ENCODE measurements at regions not wholly inside any gene's neighbourhood (a gene's known extent, or its start where the extent isn't known, plus 50 kb on each side); places are given as distances from the start of the nearest gene placed in this dataset.

DNA sequence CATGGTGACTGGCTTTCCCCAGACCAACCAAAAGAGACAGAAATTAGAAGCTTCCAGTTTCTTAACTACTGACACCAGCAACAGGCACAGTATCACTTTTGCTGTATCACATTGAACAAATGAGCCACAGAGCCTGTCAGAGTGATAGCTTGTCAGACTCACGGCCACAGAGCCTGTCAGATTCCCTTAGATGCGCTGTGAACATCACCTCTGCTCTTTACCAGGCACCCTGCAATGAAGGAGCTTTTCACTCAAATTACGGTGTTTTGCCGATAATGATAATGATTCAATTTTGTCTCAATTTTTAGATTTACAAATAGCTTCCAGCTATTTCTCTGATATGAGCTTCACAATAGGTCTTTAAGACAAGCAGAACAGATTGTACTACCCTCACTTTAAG, 107.9 kb upstream of the GNG12 start:
- no peak overlapping the region for H3K4me3 ChIP-seq (ENCODE audit: low read depth, low read length)
- no peaks in the 10 kb centered on the region for H3K27me3 ChIP-seq (replicated peaks; ENCODE audit: control insufficient read depth, insufficient read depth, low read length)
- no peaks in the 10 kb centered on the region for H3K36me3 ChIP-seq (ENCODE audit: control insufficient read depth, insufficient read depth, low read length)
- H3K4me1 ChIP-seq = no peaks in the 10 kb centered on the region
- no peak overlapping the region for H3K27ac Mint-ChIP-seq (ENCODE audit: unreplicated experiment)
- no peaks in the 10 kb centered on the region for H3K4me1 Mint-ChIP-seq (ENCODE audit: low read depth, unreplicated experiment)
- H3K9me3 ChIP-seq = no peaks in the 10 kb centered on the region
- H3K4me3 Mint-ChIP-seq (ENCODE audit: unreplicated experiment) = no peak overlapping the region
- DNase-seq = no peak
- H3K36me3 Mint-ChIP-seq (ENCODE audit: insufficient read depth, unreplicated experiment) = no peaks in the 10 kb centered on the region
- intact Hi-C loops (cut with micrococcal nuclease; ENCODE audit: unreplicated experiment) = no loop called here
- H3K9me3 Mint-ChIP-seq (ENCODE audit: unreplicated experiment) = no peaks in the 10 kb centered on the region
- CTCF ChIA-PET = no interaction called here
- BruUV-seq (replicated peaks) = no TSS peak
- TF ChIP-seq, protein P1, sequence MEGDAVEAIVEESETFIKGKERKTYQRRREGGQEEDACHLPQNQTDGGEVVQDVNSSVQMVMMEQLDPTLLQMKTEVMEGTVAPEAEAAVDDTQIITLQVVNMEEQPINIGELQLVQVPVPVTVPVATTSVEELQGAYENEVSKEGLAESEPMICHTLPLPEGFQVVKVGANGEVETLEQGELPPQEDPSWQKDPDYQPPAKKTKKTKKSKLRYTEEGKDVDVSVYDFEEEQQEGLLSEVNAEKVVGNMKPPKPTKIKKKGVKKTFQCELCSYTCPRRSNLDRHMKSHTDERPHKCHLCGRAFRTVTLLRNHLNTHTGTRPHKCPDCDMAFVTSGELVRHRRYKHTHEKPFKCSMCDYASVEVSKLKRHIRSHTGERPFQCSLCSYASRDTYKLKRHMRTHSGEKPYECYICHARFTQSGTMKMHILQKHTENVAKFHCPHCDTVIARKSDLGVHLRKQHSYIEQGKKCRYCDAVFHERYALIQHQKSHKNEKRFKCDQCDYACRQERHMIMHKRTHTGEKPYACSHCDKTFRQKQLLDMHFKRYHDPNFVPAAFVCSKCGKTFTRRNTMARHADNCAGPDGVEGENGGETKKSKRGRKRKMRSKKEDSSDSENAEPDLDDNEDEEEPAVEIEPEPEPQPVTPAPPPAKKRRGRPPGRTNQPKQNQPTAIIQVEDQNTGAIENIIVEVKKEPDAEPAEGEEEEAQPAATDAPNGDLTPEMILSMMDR (IDR thresholded peaks at IDR 0.05; ENCODE audit: insufficient read depth in 1 of 2, low read depth in 1 of 2, low read length in 1 of 2, severe bottlenecking in 1 of 2, unreplicated experiment in 1 of 2) = no peak
- H3K27me3 Mint-ChIP-seq (ENCODE audit: insufficient read depth, unreplicated experiment) = no peaks in the 10 kb centered on the region
- POLR2A ChIA-PET = no interaction called here

DNA sequence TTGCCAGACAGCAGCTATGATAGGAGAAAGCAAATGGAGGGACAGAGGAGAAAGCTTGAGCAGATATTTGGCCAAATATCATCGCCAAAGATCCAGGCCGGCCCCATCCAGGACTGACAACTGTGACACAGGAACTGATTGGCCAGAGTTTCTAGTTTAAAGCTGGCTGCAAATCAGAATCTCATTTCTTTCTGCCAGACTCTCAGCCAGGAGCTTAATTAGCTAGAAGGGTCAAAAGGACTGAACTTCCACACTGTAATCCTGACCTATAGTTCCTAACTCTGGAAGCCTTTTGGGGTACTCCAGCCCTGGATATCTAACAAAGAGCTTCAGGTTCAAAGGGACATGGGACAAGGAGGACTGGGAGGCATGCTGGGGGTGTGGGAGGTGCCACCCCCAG, 106.7 kb upstream of the GNG12 start:
- TF ChIP-seq, protein P1 (IDR thresholded peaks at IDR 0.05; ENCODE audit: insufficient read depth in 1 of 2, low read depth in 1 of 2, low read length in 1 of 2, severe bottlenecking in 1 of 2, unreplicated experiment in 1 of 2) = no peak
- intact Hi-C loops (cut with micrococcal nuclease; ENCODE audit: unreplicated experiment) = no loop called here
- no peaks in the 10 kb centered on the region for H3K27me3 Mint-ChIP-seq (ENCODE audit: insufficient read depth, unreplicated experiment)
- no TSS peak for BruUV-seq (replicated peaks)
- DNase-seq = no peak
- no peaks in the 10 kb centered on the region for H3K36me3 Mint-ChIP-seq (ENCODE audit: insufficient read depth, unreplicated experiment)
- no peak overlapping the region for H3K27ac Mint-ChIP-seq (ENCODE audit: unreplicated experiment)
- no peaks in the 10 kb centered on the region for H3K9me3 Mint-ChIP-seq (ENCODE audit: unreplicated experiment)
- no peaks in the 10 kb centered on the region for H3K9me3 ChIP-seq
- H3K4me3 ChIP-seq (ENCODE audit: low read depth, low read length) = no peak overlapping the region
- H3K4me1 ChIP-seq = no peaks in the 10 kb centered on the region
- no peaks in the 10 kb centered on the region for H3K4me1 Mint-ChIP-seq (ENCODE audit: low read depth, unreplicated experiment)
- H3K4me3 Mint-ChIP-seq (ENCODE audit: unreplicated experiment) = no peak overlapping the region
- CTCF ChIA-PET = no interaction called here
- H3K36me3 ChIP-seq (ENCODE audit: control insufficient read depth, insufficient read depth, low read length) = no peaks in the 10 kb centered on the region
- no peaks in the 10 kb centered on the region for H3K27me3 ChIP-seq (replicated peaks; ENCODE audit: control insufficient read depth, insufficient read depth, low read length)
- POLR2A ChIA-PET = no interaction called here

DNA sequence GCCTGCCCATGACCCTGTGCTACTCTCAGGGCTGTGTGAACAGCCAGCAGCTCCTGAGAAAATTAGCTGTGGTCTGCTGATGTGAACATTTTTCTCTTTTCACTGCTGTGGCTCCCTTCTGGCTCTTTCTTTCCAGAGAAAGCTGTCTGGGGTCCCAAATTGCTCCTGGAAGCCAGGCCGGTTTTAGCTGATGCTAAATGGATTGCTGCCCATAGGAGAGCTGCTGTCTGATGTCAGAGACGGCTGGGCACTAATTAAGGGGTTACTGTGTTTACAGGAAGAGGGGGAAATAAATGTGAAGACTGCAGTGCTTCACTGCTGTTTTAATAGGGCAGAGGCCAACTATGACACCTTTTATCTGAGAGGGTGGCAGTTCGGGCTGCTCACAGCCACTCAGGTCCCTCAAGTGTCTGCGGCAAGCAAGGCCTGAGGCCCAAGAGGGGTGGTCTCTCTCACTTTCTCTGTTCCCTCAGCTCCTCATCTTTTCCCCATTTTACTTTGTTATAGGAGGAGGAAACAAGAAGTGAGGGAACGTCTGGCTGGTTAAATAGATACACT, 106.0 kb upstream of the GNG12 start:
- H3K36me3 ChIP-seq (ENCODE audit: control insufficient read depth, insufficient read depth, low read length) = no peaks in the 10 kb centered on the region
- CTCF ChIA-PET = no interaction called here
- Mint-ChIP-seq H3K27me3 (ENCODE audit: insufficient read depth, unreplicated experiment) (no peaks in the 10 kb centered on the region), H3K36me3 (ENCODE audit: insufficient read depth, unreplicated experiment) (no peaks in the 10 kb centered on the region), H3K9me3 (ENCODE audit: unreplicated experiment) (no peaks in the 10 kb centered on the region), H3K4me3 (ENCODE audit: unreplicated experiment) (no peak overlapping the region), H3K27ac (ENCODE audit: unreplicated experiment) (no peak overlapping the region), H3K4me1 (ENCODE audit: low read depth, unreplicated experiment) (no peaks in the 10 kb centered on the region)
- H3K4me3 ChIP-seq (ENCODE audit: low read depth, low read length) = no peak overlapping the region
- no peak for DNase-seq
- no peaks in the 10 kb centered on the region for H3K4me1 ChIP-seq
- no peaks in the 10 kb centered on the region for H3K9me3 ChIP-seq
- TF ChIP-seq, protein P1 (IDR thresholded peaks at IDR 0.05; ENCODE audit: insufficient read depth in 1 of 2, low read depth in 1 of 2, low read length in 1 of 2, severe bottlenecking in 1 of 2, unreplicated experiment in 1 of 2) = no peak
- POLR2A ChIA-PET = no interaction called here
- H3K27me3 ChIP-seq (replicated peaks; ENCODE audit: control insufficient read depth, insufficient read depth, low read length) = no peaks in the 10 kb centered on the region
- intact Hi-C loops (cut with micrococcal nuclease; ENCODE audit: unreplicated experiment) = no loop called here
- BruUV-seq (replicated peaks) = no TSS peak
